MM.1S (cell line): ENCODE measurements at regions not wholly inside any gene's neighbourhood (a gene's known extent, or its start where the extent isn't known, plus 50 kb on each side); places are given as distances from the start of the nearest gene placed in this dataset.

Experiments
- EZH2 ChIP-seq: fragments of 300-600 bp; sonication (generic); optimal IDR thresholded peaks from 2 replicates; pipeline ENCODE3; 2017; ENCODE audit warnings: low read depth, mild to moderate bottlenecking, antibody characterized with exemption, low read length, mixed read lengths
- TF ChIP-seq, protein P1 (sequence below): fragments of 300-600 bp; sonication (generic); IDR thresholded peaks from 2 replicates; pipeline ENCODE4 v1.5.1; 2016; ENCODE audit warnings: antibody characterized with exemption, low read length, mixed read lengths

DNA sequence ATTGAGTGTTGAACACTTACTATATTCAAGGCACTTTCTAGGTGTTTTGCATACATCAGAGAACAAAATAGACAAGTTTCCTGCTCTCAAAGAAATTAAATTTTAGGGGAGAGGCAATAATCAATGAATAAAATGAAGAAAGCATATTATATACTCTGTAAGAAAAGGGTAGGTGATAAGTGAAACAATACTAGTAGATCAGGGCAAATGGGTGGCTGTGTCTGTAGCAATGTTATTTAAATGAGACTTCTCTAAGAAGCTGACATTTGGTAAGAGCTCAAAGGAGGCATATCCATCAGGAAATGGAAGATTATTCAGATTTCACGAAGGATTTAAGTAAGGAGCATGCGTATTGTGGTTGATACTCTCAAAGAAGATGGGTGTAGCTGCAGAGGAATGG lies 1291.6 kb downstream of the NSUN3 start:
- TF ChIP-seq EZH2: no peak
- TF ChIP-seq, protein P1, sequence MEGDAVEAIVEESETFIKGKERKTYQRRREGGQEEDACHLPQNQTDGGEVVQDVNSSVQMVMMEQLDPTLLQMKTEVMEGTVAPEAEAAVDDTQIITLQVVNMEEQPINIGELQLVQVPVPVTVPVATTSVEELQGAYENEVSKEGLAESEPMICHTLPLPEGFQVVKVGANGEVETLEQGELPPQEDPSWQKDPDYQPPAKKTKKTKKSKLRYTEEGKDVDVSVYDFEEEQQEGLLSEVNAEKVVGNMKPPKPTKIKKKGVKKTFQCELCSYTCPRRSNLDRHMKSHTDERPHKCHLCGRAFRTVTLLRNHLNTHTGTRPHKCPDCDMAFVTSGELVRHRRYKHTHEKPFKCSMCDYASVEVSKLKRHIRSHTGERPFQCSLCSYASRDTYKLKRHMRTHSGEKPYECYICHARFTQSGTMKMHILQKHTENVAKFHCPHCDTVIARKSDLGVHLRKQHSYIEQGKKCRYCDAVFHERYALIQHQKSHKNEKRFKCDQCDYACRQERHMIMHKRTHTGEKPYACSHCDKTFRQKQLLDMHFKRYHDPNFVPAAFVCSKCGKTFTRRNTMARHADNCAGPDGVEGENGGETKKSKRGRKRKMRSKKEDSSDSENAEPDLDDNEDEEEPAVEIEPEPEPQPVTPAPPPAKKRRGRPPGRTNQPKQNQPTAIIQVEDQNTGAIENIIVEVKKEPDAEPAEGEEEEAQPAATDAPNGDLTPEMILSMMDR: no peak
